WTC11 (cell line): ENCODE measurements at regions not wholly inside any gene's neighbourhood (a gene's known extent, or its start where the extent isn't known, plus 50 kb on each side); places are given as distances from the start of the nearest gene placed in this dataset.

Experiments
- ATAC-seq: fragments of 200-7000 bp; cut with Tn5 transposase; 2 replicates; pipeline ENCODE4 v1.10.0; 2021; ENCODE audit warnings: mild to moderate bottlenecking, moderate library complexity
- CTCF ChIA-PET: fragments of 300-600 bp; sonication (Branson Sonifier 250); formaldehyde crosslinking; loops from one replicate; lab custom pipeline; 2021; ENCODE audit warnings: antibody characterized with exemption; lab: Charles Lee
- POLR2A ChIA-PET: fragments of 350-600 bp; sonication (Branson Sonifier 250); formaldehyde crosslinking; loops from one replicate; lab custom pipeline; 2021; ENCODE audit warnings: antibody characterized with exemption; lab: Charles Lee
- DNase-seq: peaks from one replicate; pipeline ENCODE4 v3.0.0; 2021; ENCODE audit warnings: low spot score
- H3K27ac Mint-ChIP-seq: 2 replicates; pipeline ENCODE4 v1.8.0; 2021; ENCODE audit warnings: mixed read lengths
- H3K27me3 Mint-ChIP-seq: 2 replicates; pipeline ENCODE4 v1.8.0; 2021; ENCODE audit warnings: low read depth, mild to moderate bottlenecking, moderate library complexity, mixed read lengths
- H3K36me3 Mint-ChIP-seq: 2 replicates; pipeline ENCODE4 v1.8.0; 2021; ENCODE audit warnings: mixed read lengths
- H3K4me1 Mint-ChIP-seq: 2 replicates; pipeline ENCODE4 v1.8.0; 2022; ENCODE audit warnings: mixed read lengths
- H3K4me3 Mint-ChIP-seq: 2 replicates; pipeline ENCODE4 v1.8.0; 2021; ENCODE audit warnings: mild to moderate bottlenecking, moderate library complexity, mixed read lengths
- H3K9me3 Mint-ChIP-seq: 2 replicates; pipeline ENCODE4 v1.8.0; 2021; ENCODE audit warnings: mixed read lengths
- CREM ChIP-seq: sonication (generic); formaldehyde crosslinking; IDR thresholded peaks from 2 replicates; pipeline ENCODE4 v1.8.1; 2022; ENCODE audit warnings: mild to moderate bottlenecking, missing genetic modification reagents, moderate library complexity
- FOXJ3 ChIP-seq: sonication (generic); formaldehyde crosslinking; IDR thresholded peaks from 2 replicates; pipeline ENCODE4 v1.9.0; 2021; ENCODE audit warnings: missing genetic modification reagents, mild to moderate bottlenecking, borderline replicate concordance
- NFATC4 ChIP-seq: fragments of 250-450 bp; sonication (Bioruptor Pico); IDR thresholded peaks from 2 replicates; pipeline ENCODE4 v1.9.0; 2021; ENCODE audit warnings: mild to moderate bottlenecking
- NR3C1 ChIP-seq: sonication (generic); formaldehyde crosslinking; conservative IDR thresholded peaks from 2 replicates; pipeline ENCODE4 v1.8.1; 2023; ENCODE audit warnings: low read depth, mild to moderate bottlenecking, missing genetic modification reagents
- SOX15 ChIP-seq: fragments of 250-450 bp; sonication (Bioruptor Pico); IDR thresholded peaks from 2 replicates; pipeline ENCODE4 v1.9.0; 2021; ENCODE audit warnings: mild to moderate bottlenecking
- TCF7 ChIP-seq: sonication (generic); formaldehyde crosslinking; IDR thresholded peaks from 2 replicates; pipeline ENCODE4 v1.8.0; 2022; ENCODE audit warnings: mild to moderate bottlenecking, low read depth, missing genetic modification reagents, moderate library complexity
- TP53 ChIP-seq: sonication (generic); formaldehyde crosslinking; IDR thresholded peaks from 2 replicates; pipeline ENCODE4 v1.8.1; 2023; ENCODE audit warnings: mild to moderate bottlenecking, missing genetic modification reagents
- ZNF396 ChIP-seq: fragments of 250-450 bp; sonication (Bioruptor Pico); IDR thresholded peaks from 2 replicates; pipeline ENCODE4 v1.8.0; 2021; ENCODE audit warnings: mild to moderate bottlenecking, moderate library complexity, borderline replicate concordance
- ZNF671 ChIP-seq: fragments of 250-450 bp; sonication (Bioruptor Pico); IDR thresholded peaks from 2 replicates; pipeline ENCODE4 v1.8.0; 2021; ENCODE audit warnings: mild to moderate bottlenecking
- TF ChIP-seq, protein P1 (sequence below): fragments of 250-450 bp; sonication (Bioruptor Pico); IDR thresholded peaks from 2 replicates; pipeline ENCODE4 v1.8.0; 2021; ENCODE audit warnings: mild to moderate bottlenecking
- TF ChIP-seq, protein P2 (sequence below): sonication (generic); formaldehyde crosslinking; IDR thresholded peaks from 2 replicates; pipeline ENCODE4 v1.8.1; 2023; ENCODE audit warnings: mild to moderate bottlenecking, moderate library complexity, missing genetic modification reagents
- TF ChIP-seq, protein P3 (sequence below): sonication (generic); formaldehyde crosslinking; IDR thresholded peaks from 2 replicates; pipeline ENCODE4 v1.8.1; 2022; ENCODE audit warnings: mild to moderate bottlenecking, missing genetic modification reagents, moderate library complexity, borderline replicate concordance
- TF ChIP-seq, protein P4 (sequence below): sonication (generic); formaldehyde crosslinking; IDR thresholded peaks from 2 replicates; pipeline ENCODE4 v1.8.1; 2023; ENCODE audit warnings: mild to moderate bottlenecking, missing genetic modification reagents, moderate library complexity
- TF ChIP-seq, protein P5 (sequence below): sonication (generic); formaldehyde crosslinking; IDR thresholded peaks from 2 replicates; pipeline ENCODE4 v1.8.1; 2023; ENCODE audit warnings: mild to moderate bottlenecking, missing genetic modification reagents
- TF ChIP-seq, protein P6 (sequence below): fragments of 250-450 bp; sonication (Bioruptor Pico); IDR thresholded peaks from 2 replicates; pipeline ENCODE4 v1.9.0; 2021; ENCODE audit warnings: mild to moderate bottlenecking
- TF ChIP-seq, protein P7 (sequence below): fragments of 250-450 bp; sonication (Bioruptor Pico); IDR thresholded peaks from 2 replicates; pipeline ENCODE4 v1.9.0; 2021; ENCODE audit warnings: mild to moderate bottlenecking, borderline replicate concordance
- TF ChIP-seq, protein P8 (sequence below): sonication (generic); formaldehyde crosslinking; IDR thresholded peaks from 2 replicates; pipeline ENCODE4 v1.8.0; 2022; ENCODE audit warnings: mild to moderate bottlenecking, missing genetic modification reagents

DNA sequence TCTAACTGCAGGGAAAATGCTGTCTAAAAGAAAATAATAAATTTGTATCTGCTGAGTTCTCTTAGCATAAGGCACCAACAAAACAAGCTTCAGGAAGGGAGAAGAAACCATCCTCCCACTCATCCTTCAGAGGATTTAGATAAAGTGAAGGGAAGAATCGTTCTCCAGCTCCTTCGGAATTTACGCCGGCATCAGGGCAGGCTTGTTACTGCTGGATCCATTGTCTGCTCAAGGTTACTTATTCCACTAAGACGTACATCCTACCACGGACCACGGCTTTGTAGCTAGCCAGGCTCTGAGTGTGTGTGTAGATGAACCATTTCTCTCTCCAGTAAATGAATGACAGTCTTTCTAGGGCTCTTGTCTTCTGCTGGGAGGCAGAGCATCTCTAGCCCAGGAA, 60.4 kb downstream of the HAND2 start:
- Mint-ChIP-seq H3K36me3 (no peaks in the 10 kb centered on the region), H3K4me3 (no peak overlapping the region), H3K27me3 (no peaks in the 10 kb centered on the region), H3K4me1 (peaks cover 5% of the 10 kb centered on the region), H3K27ac (no peak overlapping the region), H3K9me3 (no peaks in the 10 kb centered on the region)
- POLR2A ChIA-PET: no interaction called here
- ATAC-seq (no peak), DNase-seq (no peak)
- CTCF ChIA-PET: no interaction called here
- TF ChIP-seq, protein P1, sequence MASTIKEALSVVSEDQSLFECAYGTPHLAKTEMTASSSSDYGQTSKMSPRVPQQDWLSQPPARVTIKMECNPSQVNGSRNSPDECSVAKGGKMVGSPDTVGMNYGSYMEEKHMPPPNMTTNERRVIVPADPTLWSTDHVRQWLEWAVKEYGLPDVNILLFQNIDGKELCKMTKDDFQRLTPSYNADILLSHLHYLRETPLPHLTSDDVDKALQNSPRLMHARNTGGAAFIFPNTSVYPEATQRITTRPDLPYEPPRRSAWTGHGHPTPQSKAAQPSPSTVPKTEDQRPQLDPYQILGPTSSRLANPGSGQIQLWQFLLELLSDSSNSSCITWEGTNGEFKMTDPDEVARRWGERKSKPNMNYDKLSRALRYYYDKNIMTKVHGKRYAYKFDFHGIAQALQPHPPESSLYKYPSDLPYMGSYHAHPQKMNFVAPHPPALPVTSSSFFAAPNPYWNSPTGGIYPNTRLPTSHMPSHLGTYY (CRISPR knock-in tag): no peak
- TF ChIP-seq, protein P2, sequence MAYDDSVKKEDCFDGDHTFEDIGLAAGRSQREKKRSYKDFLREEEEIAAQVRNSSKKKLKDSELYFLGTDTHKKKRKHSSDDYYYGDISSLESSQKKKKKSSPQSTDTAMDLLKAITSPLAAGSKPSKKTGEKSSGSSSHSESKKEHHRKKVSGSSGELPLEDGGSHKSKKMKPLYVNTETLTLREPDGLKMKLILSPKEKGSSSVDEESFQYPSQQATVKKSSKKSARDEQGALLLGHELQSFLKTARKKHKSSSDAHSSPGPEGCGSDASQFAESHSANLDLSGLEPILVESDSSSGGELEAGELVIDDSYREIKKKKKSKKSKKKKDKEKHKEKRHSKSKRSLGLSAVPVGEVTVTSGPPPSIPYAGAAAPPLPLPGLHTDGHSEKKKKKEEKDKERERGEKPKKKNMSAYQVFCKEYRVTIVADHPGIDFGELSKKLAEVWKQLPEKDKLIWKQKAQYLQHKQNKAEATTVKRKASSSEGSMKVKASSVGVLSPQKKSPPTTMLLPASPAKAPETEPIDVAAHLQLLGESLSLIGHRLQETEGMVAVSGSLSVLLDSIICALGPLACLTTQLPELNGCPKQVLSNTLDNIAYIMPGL: no peak
- TF ChIP-seq NR3C1: no peak
- TF ChIP-seq, protein P3, sequence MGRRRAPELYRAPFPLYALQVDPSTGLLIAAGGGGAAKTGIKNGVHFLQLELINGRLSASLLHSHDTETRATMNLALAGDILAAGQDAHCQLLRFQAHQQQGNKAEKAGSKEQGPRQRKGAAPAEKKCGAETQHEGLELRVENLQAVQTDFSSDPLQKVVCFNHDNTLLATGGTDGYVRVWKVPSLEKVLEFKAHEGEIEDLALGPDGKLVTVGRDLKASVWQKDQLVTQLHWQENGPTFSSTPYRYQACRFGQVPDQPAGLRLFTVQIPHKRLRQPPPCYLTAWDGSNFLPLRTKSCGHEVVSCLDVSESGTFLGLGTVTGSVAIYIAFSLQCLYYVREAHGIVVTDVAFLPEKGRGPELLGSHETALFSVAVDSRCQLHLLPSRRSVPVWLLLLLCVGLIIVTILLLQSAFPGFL (CRISPR knock-in tag): no peak
- TF ChIP-seq, protein P4, sequence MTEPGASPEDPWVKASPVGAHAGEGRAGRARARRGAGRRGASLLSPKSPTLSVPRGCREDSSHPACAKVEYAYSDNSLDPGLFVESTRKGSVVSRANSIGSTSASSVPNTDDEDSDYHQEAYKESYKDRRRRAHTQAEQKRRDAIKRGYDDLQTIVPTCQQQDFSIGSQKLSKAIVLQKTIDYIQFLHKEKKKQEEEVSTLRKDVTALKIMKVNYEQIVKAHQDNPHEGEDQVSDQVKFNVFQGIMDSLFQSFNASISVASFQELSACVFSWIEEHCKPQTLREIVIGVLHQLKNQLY: no peak
- TF ChIP-seq, protein P5, sequence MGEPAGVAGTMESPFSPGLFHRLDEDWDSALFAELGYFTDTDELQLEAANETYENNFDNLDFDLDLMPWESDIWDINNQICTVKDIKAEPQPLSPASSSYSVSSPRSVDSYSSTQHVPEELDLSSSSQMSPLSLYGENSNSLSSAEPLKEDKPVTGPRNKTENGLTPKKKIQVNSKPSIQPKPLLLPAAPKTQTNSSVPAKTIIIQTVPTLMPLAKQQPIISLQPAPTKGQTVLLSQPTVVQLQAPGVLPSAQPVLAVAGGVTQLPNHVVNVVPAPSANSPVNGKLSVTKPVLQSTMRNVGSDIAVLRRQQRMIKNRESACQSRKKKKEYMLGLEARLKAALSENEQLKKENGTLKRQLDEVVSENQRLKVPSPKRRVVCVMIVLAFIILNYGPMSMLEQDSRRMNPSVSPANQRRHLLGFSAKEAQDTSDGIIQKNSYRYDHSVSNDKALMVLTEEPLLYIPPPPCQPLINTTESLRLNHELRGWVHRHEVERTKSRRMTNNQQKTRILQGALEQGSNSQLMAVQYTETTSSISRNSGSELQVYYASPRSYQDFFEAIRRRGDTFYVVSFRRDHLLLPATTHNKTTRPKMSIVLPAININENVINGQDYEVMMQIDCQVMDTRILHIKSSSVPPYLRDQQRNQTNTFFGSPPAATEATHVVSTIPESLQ (CRISPR knock-in tag): no peak
- no peak for TF ChIP-seq NFATC4 (CRISPR knock-in tag)
- no peak for TF ChIP-seq ZNF671 (CRISPR knock-in tag)
- TF ChIP-seq, protein P6, sequence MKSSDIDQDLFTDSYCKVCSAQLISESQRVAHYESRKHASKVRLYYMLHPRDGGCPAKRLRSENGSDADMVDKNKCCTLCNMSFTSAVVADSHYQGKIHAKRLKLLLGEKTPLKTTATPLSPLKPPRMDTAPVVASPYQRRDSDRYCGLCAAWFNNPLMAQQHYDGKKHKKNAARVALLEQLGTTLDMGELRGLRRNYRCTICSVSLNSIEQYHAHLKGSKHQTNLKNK (CRISPR knock-in tag): no peak
- no peak for TF ChIP-seq ZNF396 (CRISPR knock-in tag)
- TF ChIP-seq FOXJ3 (CRISPR knock-in tag): no peak
- no peak for TF ChIP-seq CREM (CRISPR knock-in tag)
- TF ChIP-seq, protein P7, sequence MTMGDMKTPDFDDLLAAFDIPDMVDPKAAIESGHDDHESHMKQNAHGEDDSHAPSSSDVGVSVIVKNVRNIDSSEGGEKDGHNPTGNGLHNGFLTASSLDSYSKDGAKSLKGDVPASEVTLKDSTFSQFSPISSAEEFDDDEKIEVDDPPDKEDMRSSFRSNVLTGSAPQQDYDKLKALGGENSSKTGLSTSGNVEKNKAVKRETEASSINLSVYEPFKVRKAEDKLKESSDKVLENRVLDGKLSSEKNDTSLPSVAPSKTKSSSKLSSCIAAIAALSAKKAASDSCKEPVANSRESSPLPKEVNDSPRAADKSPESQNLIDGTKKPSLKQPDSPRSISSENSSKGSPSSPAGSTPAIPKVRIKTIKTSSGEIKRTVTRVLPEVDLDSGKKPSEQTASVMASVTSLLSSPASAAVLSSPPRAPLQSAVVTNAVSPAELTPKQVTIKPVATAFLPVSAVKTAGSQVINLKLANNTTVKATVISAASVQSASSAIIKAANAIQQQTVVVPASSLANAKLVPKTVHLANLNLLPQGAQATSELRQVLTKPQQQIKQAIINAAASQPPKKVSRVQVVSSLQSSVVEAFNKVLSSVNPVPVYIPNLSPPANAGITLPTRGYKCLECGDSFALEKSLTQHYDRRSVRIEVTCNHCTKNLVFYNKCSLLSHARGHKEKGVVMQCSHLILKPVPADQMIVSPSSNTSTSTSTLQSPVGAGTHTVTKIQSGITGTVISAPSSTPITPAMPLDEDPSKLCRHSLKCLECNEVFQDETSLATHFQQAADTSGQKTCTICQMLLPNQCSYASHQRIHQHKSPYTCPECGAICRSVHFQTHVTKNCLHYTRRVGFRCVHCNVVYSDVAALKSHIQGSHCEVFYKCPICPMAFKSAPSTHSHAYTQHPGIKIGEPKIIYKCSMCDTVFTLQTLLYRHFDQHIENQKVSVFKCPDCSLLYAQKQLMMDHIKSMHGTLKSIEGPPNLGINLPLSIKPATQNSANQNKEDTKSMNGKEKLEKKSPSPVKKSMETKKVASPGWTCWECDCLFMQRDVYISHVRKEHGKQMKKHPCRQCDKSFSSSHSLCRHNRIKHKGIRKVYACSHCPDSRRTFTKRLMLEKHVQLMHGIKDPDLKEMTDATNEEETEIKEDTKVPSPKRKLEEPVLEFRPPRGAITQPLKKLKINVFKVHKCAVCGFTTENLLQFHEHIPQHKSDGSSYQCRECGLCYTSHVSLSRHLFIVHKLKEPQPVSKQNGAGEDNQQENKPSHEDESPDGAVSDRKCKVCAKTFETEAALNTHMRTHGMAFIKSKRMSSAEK: no peak
- TF ChIP-seq SOX15 (CRISPR knock-in tag): no peak
- TF ChIP-seq TP53: no peak
- TF ChIP-seq, protein P8, sequence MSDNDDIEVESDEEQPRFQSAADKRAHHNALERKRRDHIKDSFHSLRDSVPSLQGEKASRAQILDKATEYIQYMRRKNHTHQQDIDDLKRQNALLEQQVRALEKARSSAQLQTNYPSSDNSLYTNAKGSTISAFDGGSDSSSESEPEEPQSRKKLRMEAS (CRISPR knock-in tag): no peak
- no peak for TF ChIP-seq TCF7 (CRISPR knock-in tag)
- TF ChIP-seq, all 79 proteins: peak for 0
